ENCODE measurements at regions not wholly inside any gene's neighbourhood (a gene's known extent, or its start where the extent isn't known, plus 50 kb on each side); places are given as distances from the start of the nearest gene placed in this dataset.

- no peak for TF ChIP-seq EZH2phosphoT487 (IDR thresholded peaks at IDR 0.05; ENCODE audit: borderline replicate concordance)
- TF ChIP-seq, protein P1, sequence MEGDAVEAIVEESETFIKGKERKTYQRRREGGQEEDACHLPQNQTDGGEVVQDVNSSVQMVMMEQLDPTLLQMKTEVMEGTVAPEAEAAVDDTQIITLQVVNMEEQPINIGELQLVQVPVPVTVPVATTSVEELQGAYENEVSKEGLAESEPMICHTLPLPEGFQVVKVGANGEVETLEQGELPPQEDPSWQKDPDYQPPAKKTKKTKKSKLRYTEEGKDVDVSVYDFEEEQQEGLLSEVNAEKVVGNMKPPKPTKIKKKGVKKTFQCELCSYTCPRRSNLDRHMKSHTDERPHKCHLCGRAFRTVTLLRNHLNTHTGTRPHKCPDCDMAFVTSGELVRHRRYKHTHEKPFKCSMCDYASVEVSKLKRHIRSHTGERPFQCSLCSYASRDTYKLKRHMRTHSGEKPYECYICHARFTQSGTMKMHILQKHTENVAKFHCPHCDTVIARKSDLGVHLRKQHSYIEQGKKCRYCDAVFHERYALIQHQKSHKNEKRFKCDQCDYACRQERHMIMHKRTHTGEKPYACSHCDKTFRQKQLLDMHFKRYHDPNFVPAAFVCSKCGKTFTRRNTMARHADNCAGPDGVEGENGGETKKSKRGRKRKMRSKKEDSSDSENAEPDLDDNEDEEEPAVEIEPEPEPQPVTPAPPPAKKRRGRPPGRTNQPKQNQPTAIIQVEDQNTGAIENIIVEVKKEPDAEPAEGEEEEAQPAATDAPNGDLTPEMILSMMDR (conservative IDR thresholded peaks at IDR 0.05; ENCODE audit: low read length), result no peak
- no peaks in the 10 kb centered on the region for H3F3A ChIP-seq (ENCODE audit: low read depth)
- H4K20me1 ChIP-seq (ENCODE audit: insufficient read depth, low read length, poor library complexity, severe bottlenecking), result no peaks in the 10 kb centered on the region
- H3K4me2 ChIP-seq (ENCODE audit: low read depth, low read length, poor library complexity, severe bottlenecking), result no peak overlapping the region
- H3K9me2 ChIP-seq (replicated peaks; ENCODE audit: low read depth, low read length), result no peaks in the 10 kb centered on the region
- no peaks in the 10 kb centered on the region for H3K79me2 ChIP-seq (ENCODE audit: insufficient read depth, low read length)
- H3K27me3 ChIP-seq (ENCODE audit: insufficient read depth, low read length, poor library complexity, severe bottlenecking), result no peaks in the 10 kb centered on the region
- no peaks in the 10 kb centered on the region for H3K4me1 ChIP-seq (ENCODE audit: insufficient read depth, low read length, poor library complexity, severe bottlenecking)
- H3K9me3 ChIP-seq (ENCODE audit: insufficient read depth, low read depth, low read length), result no peaks in the 10 kb centered on the region
- no peak overlapping the region for H3K9ac ChIP-seq (ENCODE audit: low read depth, low read length, poor library complexity, severe bottlenecking)
- no peaks in the 10 kb centered on the region for H3K36me3 ChIP-seq (ENCODE audit: insufficient read depth, low read length)
- no peak overlapping the region for H2AFZ ChIP-seq (ENCODE audit: low read length)
- no peak overlapping the region for H3K4me3 ChIP-seq (ENCODE audit: low read length, poor library complexity, severe bottlenecking)
These were observed 242.1 kb upstream of the SGK1 start for GRCh38 chr6:134560019-134560418.

DNA sequence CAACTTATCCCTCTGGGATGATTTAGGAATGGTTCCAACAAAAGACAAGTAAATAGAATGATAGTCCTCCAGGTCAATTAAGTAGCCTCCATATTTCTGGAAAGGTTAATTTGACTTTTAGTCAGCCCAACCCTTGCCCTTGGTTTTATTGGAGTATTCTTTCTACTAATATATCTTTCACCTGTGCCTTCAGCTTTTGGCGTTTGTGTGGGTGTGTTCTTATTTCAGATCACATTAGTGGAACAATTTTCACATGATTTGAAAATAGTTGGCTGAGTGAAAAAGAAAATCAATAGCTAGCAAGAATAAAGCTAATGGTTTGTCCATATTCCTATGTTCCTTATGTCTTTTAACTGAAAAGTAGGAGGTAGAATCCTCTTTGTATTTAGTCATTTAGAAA, 239.6 kb upstream of the SGK1 start:
- Histone ChIP-seq H3K27me3 (ENCODE audit: insufficient read depth, low read length, poor library complexity, severe bottlenecking) (no peaks in the 10 kb centered on the region), H4K20me1 (ENCODE audit: insufficient read depth, low read length, poor library complexity, severe bottlenecking) (no peaks in the 10 kb centered on the region), H3K79me2 (ENCODE audit: insufficient read depth, low read length) (no peaks in the 10 kb centered on the region), H3K4me2 (ENCODE audit: low read depth, low read length, poor library complexity, severe bottlenecking) (no peak overlapping the region), H3K9me2 (replicated peaks; ENCODE audit: low read depth, low read length) (no peaks in the 10 kb centered on the region), H3K9ac (ENCODE audit: low read depth, low read length, poor library complexity, severe bottlenecking) (no peak overlapping the region), H3K36me3 (ENCODE audit: insufficient read depth, low read length) (no peaks in the 10 kb centered on the region), H3K9me3 (ENCODE audit: insufficient read depth, low read depth, low read length) (no peaks in the 10 kb centered on the region), H3K4me1 (ENCODE audit: insufficient read depth, low read length, poor library complexity, severe bottlenecking) (no peaks in the 10 kb centered on the region), H3K4me3 (ENCODE audit: low read length, poor library complexity, severe bottlenecking) (no peak overlapping the region), H3F3A (ENCODE audit: low read depth) (no peaks in the 10 kb centered on the region), H2AFZ (ENCODE audit: low read length) (no peak overlapping the region)
- TF ChIP-seq, protein P1 (conservative IDR thresholded peaks at IDR 0.05; ENCODE audit: low read length), result no peak

DNA sequence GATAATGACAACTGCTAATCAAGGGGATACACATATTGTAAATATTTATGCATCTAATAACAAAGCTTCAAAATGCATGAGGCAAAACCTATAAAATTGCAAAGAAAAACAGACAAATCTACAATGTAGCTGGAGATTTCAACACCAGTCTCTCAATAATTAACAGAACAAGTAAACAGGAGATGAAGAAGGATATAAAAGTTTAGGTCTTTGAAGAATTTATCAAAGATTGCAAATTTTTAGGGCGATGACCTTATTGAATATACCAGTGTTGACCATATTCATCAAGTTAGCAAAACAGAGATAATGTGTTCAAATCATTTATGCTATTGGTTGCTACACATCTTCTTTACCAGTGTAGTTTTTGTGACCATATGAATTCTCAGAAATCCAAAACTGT, 237.8 kb upstream of the SGK1 start:
- Histone ChIP-seq H3K9ac (ENCODE audit: low read depth, low read length, poor library complexity, severe bottlenecking) (no peak overlapping the region), H3K4me3 (ENCODE audit: low read length, poor library complexity, severe bottlenecking) (no peak overlapping the region), H3K36me3 (ENCODE audit: insufficient read depth, low read length) (no peaks in the 10 kb centered on the region), H3K4me1 (ENCODE audit: insufficient read depth, low read length, poor library complexity, severe bottlenecking) (no peaks in the 10 kb centered on the region), H3K4me2 (ENCODE audit: low read depth, low read length, poor library complexity, severe bottlenecking) (no peak overlapping the region), H3K9me3 (ENCODE audit: insufficient read depth, low read depth, low read length) (no peaks in the 10 kb centered on the region), H4K20me1 (ENCODE audit: insufficient read depth, low read length, poor library complexity, severe bottlenecking) (no peaks in the 10 kb centered on the region), H3F3A (ENCODE audit: low read depth) (no peaks in the 10 kb centered on the region), H3K27me3 (ENCODE audit: insufficient read depth, low read length, poor library complexity, severe bottlenecking) (no peaks in the 10 kb centered on the region), H3K79me2 (ENCODE audit: insufficient read depth, low read length) (no peaks in the 10 kb centered on the region), H3K9me2 (replicated peaks; ENCODE audit: low read depth, low read length) (no peaks in the 10 kb centered on the region), H2AFZ (ENCODE audit: low read length) (no peak overlapping the region)
- no peak for TF ChIP-seq EZH2phosphoT487 (IDR thresholded peaks at IDR 0.05; ENCODE audit: borderline replicate concordance)
- TF ChIP-seq, protein P1 (conservative IDR thresholded peaks at IDR 0.05; ENCODE audit: low read length), result no peak

Measured in Loucy (cell line).